ENCODE measurements at regions not wholly inside any gene's neighbourhood (a gene's known extent, or its start where the extent isn't known, plus 50 kb on each side); places are given as distances from the start of the nearest gene placed in this dataset.

GRCh38 chr19:31111741-31112140 lies 237.5 kb downstream of the TSHZ3 start:
- Histone ChIP-seq H3K27me3 (replicated peaks in 1 of 4; ENCODE audit: control insufficient read depth in 3 of 4, extremely low read depth in 1 of 4, insufficient read depth in 3 of 4, low read length in 3 of 4) (no peaks in the 10 kb centered on the region), H2AFZ (ENCODE audit: low read length) (no peak overlapping the region), H3K4ac (replicated peaks; ENCODE audit: insufficient read length, low read depth, low read length) (no peak overlapping the region), H3K56ac (replicated peaks; ENCODE audit: insufficient read length, low read depth, low read length) (no peak overlapping the region), H3K9me3 (ENCODE audit: insufficient read depth in 2 of 2, low read depth in 1 of 2, low read length in 1 of 2) (no peaks in the 10 kb centered on the region), H3K79me1 (ENCODE audit: low read depth, low read length) (no peaks in the 10 kb centered on the region), H2BK12ac (ENCODE audit: low read depth, low read length) (no peak overlapping the region), H4K91ac (replicated peaks; ENCODE audit: insufficient read length, low read length) (no peak overlapping the region), H3K18ac (ENCODE audit: extremely low read depth, low read length) (no peak overlapping the region), H4K5ac (ENCODE audit: insufficient read length, low read depth, low read length) (no peak overlapping the region), H2BK120ac (replicated peaks; ENCODE audit: low read depth, low read length) (no peak overlapping the region), H2BK15ac (ENCODE audit: low read length) (no peak overlapping the region), H3K36me3 (ENCODE audit: control insufficient read depth in 2 of 4, insufficient read depth in 4 of 4, low read length in 3 of 4) (no peaks in the 10 kb centered on the region), H3K4me2 (ENCODE audit: insufficient read depth in 1 of 2, low read depth in 2 of 2, low read length in 2 of 2) (no peak overlapping the region), H3K14ac (ENCODE audit: insufficient read length) (no peak overlapping the region), H3K79me2 (ENCODE audit: control insufficient read depth in 1 of 2, insufficient read depth in 2 of 2, low read length in 2 of 2) (no peaks in the 10 kb centered on the region), H3K27ac (ENCODE audit: low read depth, low read length) (no peak overlapping the region), H4K20me1 (replicated peaks in 1 of 2; ENCODE audit: control insufficient read depth in 1 of 2, insufficient read depth in 2 of 2, low read length in 2 of 2) (no peaks in the 10 kb centered on the region), H2AK5ac (ENCODE audit: low read depth, low read length) (no peak overlapping the region), H3K23me2 (ENCODE audit: low read depth, low read length) (no peaks in the 10 kb centered on the region), H2BK5ac (ENCODE audit: low read depth, low read length) (no peak overlapping the region), H3K4me1 (replicated peaks in 1 of 4; ENCODE audit: control insufficient read depth in 3 of 4, insufficient read depth in 4 of 4, low read length in 3 of 4) (peaks cover 0 to 3% (median 0%) of the 10 kb centered on the region in 4 experiments; a peak in 1 of 7 replicates), H2BK20ac (ENCODE audit: low read length) (no peak overlapping the region), H4K8ac (ENCODE audit: extremely low read depth, insufficient read depth, low read length) (no peak overlapping the region), H3K9ac (replicated peaks in 1 of 4; ENCODE audit: extremely low read depth in 1 of 4, low read depth in 3 of 4, low read length in 3 of 4) (no peak overlapping the region), H3K23ac (ENCODE audit: insufficient read length) (no peak overlapping the region), H3K4me3 (ENCODE audit: extremely low read depth in 1 of 4, insufficient read depth in 2 of 4, low read depth in 3 of 4, low read length in 4 of 4) (no peak overlapping the region)
- no peak for FAIRE-seq
- CTCF ChIA-PET (ENCODE audit: partially characterized antibody) = no interaction called here
- POLR2A ChIA-PET (ENCODE audit: partially characterized antibody) = interaction anchor here (1.0 kb wide), 1 partner anchor 10 kb away, joined by 4 read pairs; no protein-coding TSS in a partner anchor
- 96% methylated on average over 3 of the region's 3 CpGs; no CpG with 5 or more reads in 1 of the 2 experiments for WGBS, 2 experiments (ENCODE audit: extremely low coverage in 1 of 2, insufficient coverage in 1 of 2, insufficient read length in 1 of 2, insufficient replicate concordance in 2 of 2, low coverage in 1 of 2, low lambda C conversion rate in 2 of 2, missing lambda C conversion rate in 1 of 2)
- DNase-seq (ENCODE audit: low read depth in 1 of 2, low spot score in 2 of 2) = no peak
- no peak for TF ChIP-seq CBX5 (IDR thresholded peaks at IDR 0.05; ENCODE audit: low read depth, low read length)
- TF ChIP-seq RBBP5 (IDR thresholded peaks at IDR 0.05; ENCODE audit: borderline replicate concordance, low read depth, low read length) = no peak
- TF ChIP-seq HDAC6 (IDR thresholded peaks at IDR 0.05; ENCODE audit: low read depth, low read length) = no peak
- TF ChIP-seq FOSL1 (IDR thresholded peaks at IDR 0.05; ENCODE audit: insufficient read depth, low read depth, low read length) = no peak
- no peak for TF ChIP-seq CREB1 (IDR thresholded peaks at IDR 0.05)
- no peak for TF ChIP-seq SIRT6 (IDR thresholded peaks at IDR 0.05; ENCODE audit: low read length)
- TF ChIP-seq, protein P1, sequence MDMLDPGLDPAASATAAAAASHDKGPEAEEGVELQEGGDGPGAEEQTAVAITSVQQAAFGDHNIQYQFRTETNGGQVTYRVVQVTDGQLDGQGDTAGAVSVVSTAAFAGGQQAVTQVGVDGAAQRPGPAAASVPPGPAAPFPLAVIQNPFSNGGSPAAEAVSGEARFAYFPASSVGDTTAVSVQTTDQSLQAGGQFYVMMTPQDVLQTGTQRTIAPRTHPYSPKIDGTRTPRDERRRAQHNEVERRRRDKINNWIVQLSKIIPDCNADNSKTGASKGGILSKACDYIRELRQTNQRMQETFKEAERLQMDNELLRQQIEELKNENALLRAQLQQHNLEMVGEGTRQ (IDR thresholded peaks at IDR 0.05; ENCODE audit: low read length) = no peak
- TF ChIP-seq ZNF274 (IDR thresholded peaks at IDR 0.05; ENCODE audit: borderline replicate concordance, extremely low read depth, low read length) = no peak
- TF ChIP-seq CHD1 (IDR thresholded peaks at IDR 0.05; ENCODE audit: low read depth, low read length) = no peak
- TF ChIP-seq SUZ12 (IDR thresholded peaks at IDR 0.05; ENCODE audit: low read length) = no peak
- TF ChIP-seq POLR2AphosphoS5 (IDR thresholded peaks at IDR 0.05; ENCODE audit: low read depth, low read length) = no peak
- TF ChIP-seq HDAC2 (IDR thresholded peaks at IDR 0.05; ENCODE audit: borderline replicate concordance in 1 of 2, low read depth in 2 of 2, low read length in 2 of 2) = no peak
- TF ChIP-seq JUN (IDR thresholded peaks at IDR 0.05; ENCODE audit: low read depth, low read length) = no peak
